Trophoblast cell (in vitro differentiated cells and primary cell): ENCODE measurements at regions not wholly inside any gene's neighbourhood (a gene's known extent, or its start where the extent isn't known, plus 50 kb on each side); places are given as distances from the start of the nearest gene placed in this dataset.

Experiments
- DNase-seq, 2 donors: peaks; one replicate each; pipeline ENCODE4 v3.0.0-alpha.2; 2016
- H2AFZ ChIP-seq: 2 replicates; pipeline ENCODE4 v1.6.1; 2013; ENCODE audit warnings: low read length, moderate library complexity, mild to moderate bottlenecking; ENCODE audit not compliant: insufficient read depth, poor library complexity
- H2AK5ac ChIP-seq: 2 replicates; pipeline ENCODE4 v1.6.1; 2013; ENCODE audit warnings: mild to moderate bottlenecking, low read length
- H2BK120ac ChIP-seq: 2 replicates; pipeline ENCODE4 v1.6.1; 2013; ENCODE audit warnings: low read length, mild to moderate bottlenecking, moderate library complexity; ENCODE audit not compliant: insufficient read depth, poor library complexity
- H2BK12ac ChIP-seq: 2 replicates; pipeline ENCODE4 v1.6.1; 2013; ENCODE audit warnings: mild to moderate bottlenecking, low read length, moderate library complexity
- H2BK5ac ChIP-seq: 2 replicates; pipeline ENCODE4 v1.6.1; 2013; ENCODE audit warnings: low read length, low read depth, moderate library complexity, mild to moderate bottlenecking; ENCODE audit not compliant: poor library complexity
- H3K14ac ChIP-seq: 2 replicates; pipeline ENCODE4 v1.6.1; 2013; ENCODE audit warnings: mild to moderate bottlenecking, low read length
- H3K18ac ChIP-seq: 2 replicates; pipeline ENCODE4 v1.6.1; 2013; ENCODE audit warnings: mild to moderate bottlenecking, low read length
- H3K23ac ChIP-seq: 2 replicates; pipeline ENCODE4 v1.6.1; 2013; ENCODE audit warnings: low read length
- H3K27ac ChIP-seq: 2 replicates; pipeline ENCODE4 v1.5.1; 2013; ENCODE audit warnings: low read depth, mild to moderate bottlenecking, inconsistent platforms, low read length, moderate library complexity
- H3K27me3 ChIP-seq: 2 replicates; pipeline ENCODE4 v1.6.1; 2013; ENCODE audit warnings: inconsistent platforms, mild to moderate bottlenecking, low read length, moderate library complexity; ENCODE audit not compliant: insufficient read depth
- H3K36me3 ChIP-seq, 2 experiments: 1 replicate in 1 of 2; 2 replicates in 1 of 2; pipeline ENCODE4 v1.6.1; 2013; ENCODE audit warnings: low read length in 2 of 2, mild to moderate bottlenecking in 2 of 2, moderate library complexity in 1 of 2; ENCODE audit not compliant: insufficient read depth in 2 of 2, control insufficient read depth in 1 of 2
- H3K4ac ChIP-seq: 2 replicates; pipeline ENCODE4 v1.6.1; 2013; ENCODE audit warnings: low read depth, mild to moderate bottlenecking, low read length, moderate library complexity
- H3K4me1 ChIP-seq, 2 experiments: 1 replicate in 1 of 2; 2 replicates in 1 of 2; pipeline ENCODE4 v1.6.1; 2013; ENCODE audit warnings: low read length in 2 of 2, mild to moderate bottlenecking in 2 of 2, moderate library complexity in 1 of 2; ENCODE audit not compliant: insufficient read depth in 2 of 2, control insufficient read depth in 1 of 2
- H3K4me2 ChIP-seq: 2 replicates; pipeline ENCODE4 v1.6.1; 2013; ENCODE audit warnings: inconsistent platforms, mild to moderate bottlenecking, low read length, moderate library complexity
- H3K4me3 ChIP-seq: 2 replicates; pipeline ENCODE4 v1.5.1; 2013; ENCODE audit warnings: mild to moderate bottlenecking, low read depth, low read length, inconsistent platforms
- H3K79me1 ChIP-seq: one replicate; pipeline ENCODE4 v1.6.1; 2013; ENCODE audit warnings: low read length
- H3K79me2 ChIP-seq: 2 replicates; pipeline ENCODE4 v1.6.1; 2013; ENCODE audit warnings: low read length, mild to moderate bottlenecking; ENCODE audit not compliant: control insufficient read depth, insufficient read depth, poor library complexity
- H3K9ac ChIP-seq: 2 replicates; pipeline ENCODE4 v1.6.1; 2013; ENCODE audit warnings: mild to moderate bottlenecking, low read length
- H3K9me3 ChIP-seq: 2 replicates; pipeline ENCODE4 v1.6.1; 2013; ENCODE audit warnings: low read depth, mild to moderate bottlenecking, control low read depth, inconsistent platforms, low read length; ENCODE audit not compliant: insufficient read depth
- H4K12ac ChIP-seq: 2 replicates; pipeline ENCODE4 v1.6.1; 2013; ENCODE audit warnings: low read depth, mild to moderate bottlenecking, low read length, moderate library complexity
- H4K8ac ChIP-seq: 2 replicates; pipeline ENCODE4 v1.6.1; 2013; ENCODE audit warnings: low read depth, mild to moderate bottlenecking, low read length, moderate library complexity
- H4K91ac ChIP-seq: one replicate; pipeline ENCODE4 v1.6.1; 2013; ENCODE audit warnings: low read depth, mild to moderate bottlenecking, low read length, moderate library complexity
- WGBS: extraction: QIAGEN DNeasy Blood & Tissue Kit; methylation state at CpG from one replicate; pipeline ENCODE4 v1.1.7; 2013; ENCODE audit warnings: missing lambda C conversion rate; ENCODE audit not compliant: insufficient read length, insufficient coverage; ENCODE audit errors: extremely low coverage; 5-methylcytosine and 5-hydroxymethylcytosine counted together

DNA sequence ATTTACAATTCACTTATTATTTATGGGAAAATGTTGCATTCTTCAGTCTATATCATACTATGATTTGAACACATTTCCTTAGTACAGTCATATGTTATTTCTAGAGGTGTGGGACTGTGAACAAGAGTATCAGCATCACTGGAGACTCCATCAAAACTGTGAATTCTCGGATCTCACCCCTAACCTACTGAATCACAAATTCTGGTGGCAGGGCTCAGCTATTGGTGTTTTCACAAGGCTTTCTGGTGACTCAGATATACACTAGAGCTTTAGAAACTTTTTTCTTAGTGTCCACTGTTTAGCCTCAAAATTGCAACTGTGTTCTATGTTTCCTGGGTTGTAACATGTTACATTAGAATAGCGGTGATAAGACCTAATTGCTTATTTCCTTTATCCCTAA is 352.9 kb upstream of the DDI1 start:
- Histone ChIP-seq H2BK120ac (no peak overlapping the region), H3K79me1 (no peaks in the 10 kb centered on the region), H3K36me3 (no peaks in the 10 kb centered on the region), H2AK5ac (no peak overlapping the region), H3K14ac (no peak overlapping the region), H2BK5ac (no peak overlapping the region), H3K23ac (no peak overlapping the region), H3K4ac (no peak overlapping the region), H2BK12ac (no peak overlapping the region), H3K79me2 (no peaks in the 10 kb centered on the region), H4K91ac (no peak overlapping the region), H3K4me2 (no peak overlapping the region), H4K8ac (no peak overlapping the region), H3K18ac (no peak overlapping the region), H3K4me1 (peaks cover 2 to 5% of the 10 kb centered on the region in 2 experiments), H3K27me3 (no peaks in the 10 kb centered on the region), H4K12ac (no peak overlapping the region), H3K27ac (no peak overlapping the region), H3K9ac (no peak overlapping the region), H3K9me3 (no peaks in the 10 kb centered on the region), H2AFZ (no peak overlapping the region), H3K4me3 (no peak overlapping the region)
- no peak for DNase-seq
- WGBS = no CpG with 5 or more reads among the region's 2 CpGs

GRCh38 chr11:103688924-103689323 is 347.5 kb upstream of the DDI1 start:
- H3K36me3 ChIP-seq = no peaks in the 10 kb centered on the region
- no CpG with 5 or more reads among the region's 3 CpGs for whole genome bisulfite sequencing
- H2AFZ ChIP-seq = no peak overlapping the region
- no peak overlapping the region for H4K12ac ChIP-seq
- H3K4ac ChIP-seq = no peak overlapping the region
- no peak overlapping the region for H2AK5ac ChIP-seq
- DNase-seq = no peak
- H3K27me3 ChIP-seq = no peaks in the 10 kb centered on the region
- no peak overlapping the region for H4K91ac ChIP-seq
- H2BK12ac ChIP-seq = no peak overlapping the region
- H3K4me2 ChIP-seq = no peak overlapping the region
- H2BK5ac ChIP-seq = no peak overlapping the region
- no peak overlapping the region for H3K18ac ChIP-seq
- no peaks in the 10 kb centered on the region for H3K79me1 ChIP-seq
- H3K4me3 ChIP-seq = no peak overlapping the region
- H3K9ac ChIP-seq = no peak overlapping the region
- no peak overlapping the region for H3K14ac ChIP-seq
- no peaks in the 10 kb centered on the region for H3K9me3 ChIP-seq
- H3K79me2 ChIP-seq = no peaks in the 10 kb centered on the region
- H3K4me1 ChIP-seq = peaks cover 0 to 2% of the 10 kb centered on the region in 2 experiments
- no peak overlapping the region for H4K8ac ChIP-seq
- no peak overlapping the region for H2BK120ac ChIP-seq
- H3K23ac ChIP-seq = no peak overlapping the region
- no peak overlapping the region for H3K27ac ChIP-seq

DNA sequence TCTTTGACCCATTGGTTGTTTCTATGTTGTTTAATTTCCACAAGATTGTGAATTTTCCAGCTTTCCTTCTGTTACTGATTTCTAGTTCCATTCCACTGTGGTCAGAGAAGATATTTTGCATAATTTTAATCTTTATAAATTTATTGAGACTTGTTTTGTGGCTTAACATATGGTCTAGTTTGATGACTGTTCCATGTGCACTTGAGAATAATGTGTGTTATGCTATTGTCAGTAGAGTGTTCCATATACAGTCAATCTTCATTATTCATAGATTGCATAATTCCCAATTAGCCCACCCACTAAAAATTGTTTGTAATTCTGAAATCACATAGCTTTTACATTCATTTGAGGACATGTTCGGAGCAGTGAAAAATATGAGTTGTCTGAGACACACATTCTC is 346.1 kb upstream of the DDI1 start:
- no peak for DNase-seq
- H2BK120ac ChIP-seq = no peak overlapping the region
- H3K36me3 ChIP-seq = no peaks in the 10 kb centered on the region

GRCh38 chr11:103696123-103696522 is 340.3 kb upstream of the DDI1 start:
- no peak overlapping the region for H2AK5ac ChIP-seq
- no peak overlapping the region for H3K9ac ChIP-seq
- no peak overlapping the region for H2BK5ac ChIP-seq
- no peak overlapping the region for H3K18ac ChIP-seq
- H3K27ac ChIP-seq = no peak overlapping the region
- H3K79me2 ChIP-seq = no peaks in the 10 kb centered on the region
- H3K9me3 ChIP-seq = no peaks in the 10 kb centered on the region
- H3K14ac ChIP-seq = no peak overlapping the region
- no peak overlapping the region for H3K23ac ChIP-seq
- H3K36me3 ChIP-seq = no peaks in the 10 kb centered on the region
- no peak overlapping the region for H4K8ac ChIP-seq
- no peak for DNase-seq
- no peak overlapping the region for H3K4ac ChIP-seq
- H3K4me2 ChIP-seq = no peak overlapping the region
- no peaks in the 10 kb centered on the region for H3K4me1 ChIP-seq
- H2BK120ac ChIP-seq = no peak overlapping the region
- H2BK12ac ChIP-seq = no peak overlapping the region
- H3K4me3 ChIP-seq = no peak overlapping the region
- no peak overlapping the region for H2AFZ ChIP-seq
- H4K12ac ChIP-seq = no peak overlapping the region
- no peaks in the 10 kb centered on the region for H3K27me3 ChIP-seq
- no peak overlapping the region for H4K91ac ChIP-seq
- H3K79me1 ChIP-seq = no peaks in the 10 kb centered on the region

More for the DNA sequence above, 346.1 kb upstream of the DDI1 start:
- H2BK5ac ChIP-seq = no peak overlapping the region
- no peaks in the 10 kb centered on the region for H3K9me3 ChIP-seq
- H4K91ac ChIP-seq = no peak overlapping the region
- no CpG with 5 or more reads among the region's 1 CpG for WGBS
- no peak overlapping the region for H3K4me3 ChIP-seq
- no peak overlapping the region for H2BK12ac ChIP-seq
- no peak overlapping the region for H4K8ac ChIP-seq
- H3K79me1 ChIP-seq = no peaks in the 10 kb centered on the region
- H3K79me2 ChIP-seq = no peaks in the 10 kb centered on the region
- H4K12ac ChIP-seq = no peak overlapping the region
- H3K18ac ChIP-seq = no peak overlapping the region
- H3K27ac ChIP-seq = no peak overlapping the region
- H3K9ac ChIP-seq = no peak overlapping the region
- H3K23ac ChIP-seq = no peak overlapping the region
- H3K27me3 ChIP-seq = no peaks in the 10 kb centered on the region
- H3K4me1 ChIP-seq = no peaks in the 10 kb centered on the region
- no peak overlapping the region for H3K4me2 ChIP-seq
- no peak overlapping the region for H3K14ac ChIP-seq
- H2AK5ac ChIP-seq = no peak overlapping the region
- H3K4ac ChIP-seq = no peak overlapping the region
- no peak overlapping the region for H2AFZ ChIP-seq
